ENCODE measurements at regions not wholly inside any gene's neighbourhood (a gene's known extent, or its start where the extent isn't known, plus 50 kb on each side); places are given as distances from the start of the nearest gene placed in this dataset.
A peak's percentile ranks its signal among the peaks of the same experiment; 100 is the strongest.

DNA sequence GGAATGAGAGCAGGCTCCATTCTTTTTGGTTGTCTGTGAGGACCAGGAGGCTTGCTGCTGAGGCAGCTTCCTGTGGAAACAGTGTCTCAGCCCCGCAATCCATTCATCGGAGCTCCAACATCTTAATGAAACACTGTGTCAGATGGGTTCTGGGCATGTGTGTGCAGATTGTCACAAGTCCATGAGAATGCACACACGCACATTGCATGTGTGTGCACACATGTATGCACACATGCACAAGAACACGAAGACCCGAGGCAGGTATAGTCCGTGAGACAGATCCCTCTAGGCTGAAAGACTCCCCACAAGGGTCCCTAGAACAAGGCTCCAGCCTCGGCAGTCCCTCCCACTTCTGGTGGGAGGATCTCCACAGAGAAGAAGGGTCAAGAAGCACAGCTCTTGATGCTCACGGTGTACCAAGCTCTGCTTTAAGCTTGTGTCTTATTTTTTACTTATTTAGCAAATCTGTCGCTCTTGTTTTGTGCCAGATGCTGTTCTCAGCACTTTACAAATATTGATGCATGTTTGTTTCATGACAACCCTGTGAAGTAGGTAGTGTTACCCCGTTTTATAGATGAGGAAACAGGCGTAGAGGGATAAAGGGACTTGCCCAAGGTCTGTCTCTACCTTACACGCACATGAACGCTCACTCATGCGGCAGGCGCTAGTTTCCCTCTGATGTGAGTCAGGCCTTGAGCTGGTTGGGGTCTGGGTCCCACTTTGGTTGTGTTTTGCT, 213.1 kb downstream of the SEC14L1 start:
- Histone ChIP-seq H3K4me1 (ENCODE audit: control insufficient read depth in 1 of 2, extremely low read depth in 1 of 2, insufficient read depth in 2 of 2, low read length in 2 of 2) (peaks cover 15 to 34% of the 10 kb centered on the region in 2 experiments), H3K27me3 (replicated peaks in 1 of 2; ENCODE audit: control insufficient read depth in 2 of 2, extremely low read depth in 1 of 2, insufficient read depth in 2 of 2, low read length in 1 of 2) (no peaks in the 10 kb centered on the region), H3K9me3 (no peaks in the 10 kb centered on the region), H3K4me3 (ENCODE audit: control insufficient read depth in 1 of 2, extremely low read depth in 1 of 2, low read length in 1 of 2) (no peak overlapping the region), H3K36me3 (ENCODE audit: control insufficient read depth in 2 of 2, extremely low read depth in 1 of 2, insufficient read depth in 1 of 2, low read length in 1 of 2) (no peaks in the 10 kb centered on the region), H3K27ac (ENCODE audit: low read length) (no peak overlapping the region)
- DNase-seq = peak in 2 of 35 experiments; percentile 2 to 20
- CTCF ChIA-PET = no interaction called here
- H3K4me3 Mint-ChIP-seq = no peak overlapping the region
- POLR2A ChIA-PET = no interaction called here
- peaks cover 28 to 58% (median 58%) of the 10 kb centered on the region in 3 donors for H3K4me1 Mint-ChIP-seq
- H3K36me3 Mint-ChIP-seq = no peaks in the 10 kb centered on the region
- no peaks in the 10 kb centered on the region for H3K9me3 Mint-ChIP-seq
- WGBS (ENCODE audit: insufficient coverage) = 82% methylated on average over 8 of the region's 15 CpGs
- no peak overlapping the region for H3K27ac Mint-ChIP-seq
- no peaks in the 10 kb centered on the region for H3K27me3 Mint-ChIP-seq
- ATAC-seq (replicated peaks in 1 of 4) = no peak

DNA sequence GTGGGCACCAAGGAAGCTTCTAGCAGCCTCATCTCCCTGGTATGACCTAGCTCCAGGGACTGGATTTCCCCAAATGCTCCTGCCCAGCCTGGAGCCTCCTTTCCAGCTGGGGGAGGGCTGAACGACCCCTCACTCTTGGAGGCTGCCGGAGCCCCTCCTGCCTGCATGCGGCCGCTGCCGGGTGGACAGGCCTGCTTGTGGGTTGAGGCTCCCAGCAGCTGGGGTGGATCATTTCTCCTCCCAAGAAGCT, 213.6 kb downstream of the SEC14L1 start:
- no peak overlapping the region for H3K27ac ChIP-seq (ENCODE audit: low read length)
- no peaks in the 10 kb centered on the region for H3K9me3 ChIP-seq
- H3K4me1 Mint-ChIP-seq = peaks cover 28 to 58% (median 53%) of the 10 kb centered on the region in 3 donors
- ATAC-seq (replicated peaks in 1 of 4) = no peak
- H3K4me3 ChIP-seq (ENCODE audit: control insufficient read depth in 1 of 2, extremely low read depth in 1 of 2, low read length in 1 of 2) = no peak overlapping the region
- H3K27ac Mint-ChIP-seq = no peak overlapping the region
- WGBS (ENCODE audit: insufficient coverage) = 92% methylated on average over 5 of the region's 5 CpGs
- no peaks in the 10 kb centered on the region for H3K36me3 Mint-ChIP-seq
- peaks cover 15 to 34% of the 10 kb centered on the region in 2 experiments for H3K4me1 ChIP-seq (ENCODE audit: control insufficient read depth in 1 of 2, extremely low read depth in 1 of 2, insufficient read depth in 2 of 2, low read length in 2 of 2)
- POLR2A ChIA-PET = no interaction called here
- CTCF ChIA-PET = interaction anchor here in 1 of 2 donors (0.6 kb wide), 1 partner anchor 573 kb away, joined by 3 read pairs; no protein-coding TSS in a partner anchor
- H3K27me3 Mint-ChIP-seq = no peaks in the 10 kb centered on the region
- no peaks in the 10 kb centered on the region for H3K36me3 ChIP-seq (ENCODE audit: control insufficient read depth in 2 of 2, extremely low read depth in 1 of 2, insufficient read depth in 1 of 2, low read length in 1 of 2)
- no peaks in the 10 kb centered on the region for H3K27me3 ChIP-seq (replicated peaks in 1 of 2; ENCODE audit: control insufficient read depth in 2 of 2, extremely low read depth in 1 of 2, insufficient read depth in 2 of 2, low read length in 1 of 2)
- H3K9me3 Mint-ChIP-seq = no peaks in the 10 kb centered on the region
- no peak for DNase-seq
- no peak overlapping the region for H3K4me3 Mint-ChIP-seq

DNA sequence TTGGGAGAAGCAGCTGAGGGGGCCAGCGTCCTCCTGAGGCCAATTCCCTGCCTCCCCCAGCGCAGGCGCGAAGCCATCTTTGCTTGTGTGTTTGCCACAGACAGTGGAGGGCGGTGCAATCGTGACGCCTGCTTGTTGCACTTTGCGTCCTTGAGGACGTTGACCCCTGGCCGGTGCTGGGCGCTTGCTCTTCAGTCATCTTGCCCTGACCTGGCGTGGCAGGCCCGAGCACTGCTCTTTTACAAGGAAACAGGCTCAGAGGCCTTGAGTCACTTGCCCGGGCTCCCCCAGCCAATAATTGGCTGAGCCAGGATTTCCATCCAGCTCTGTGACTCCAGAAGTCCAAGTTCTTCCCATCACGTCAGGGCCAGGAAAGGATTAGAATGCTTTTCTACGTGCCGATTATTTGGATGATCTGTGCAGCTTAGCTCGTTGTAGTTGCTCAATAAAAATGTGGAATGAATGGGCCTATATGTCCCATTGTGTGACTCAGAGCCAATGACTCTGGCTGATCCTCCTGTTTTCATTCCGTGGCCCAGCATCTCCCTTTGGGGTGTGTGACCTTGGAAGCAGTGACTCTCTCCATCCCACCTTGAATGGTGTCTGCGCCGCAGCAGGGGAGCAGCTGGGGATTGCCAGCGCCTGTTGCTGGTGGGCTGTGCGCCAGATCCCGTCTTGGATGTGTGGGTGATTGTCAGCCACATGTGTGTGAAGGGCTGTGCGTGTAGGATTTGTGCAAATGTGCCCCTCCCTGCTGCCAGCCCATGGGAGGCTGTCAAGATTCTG, 214.1 kb downstream of the SEC14L1 start:
- Mint-ChIP-seq H3K27ac (no peak overlapping the region), H3K4me3 (no peak overlapping the region), H3K27me3 (no peaks in the 10 kb centered on the region), H3K9me3 (no peaks in the 10 kb centered on the region), H3K4me1 (peaks cover 28 to 56% (median 53%) of the 10 kb centered on the region in 3 donors), H3K36me3 (no peaks in the 10 kb centered on the region)
- ATAC-seq (replicated peaks in 1 of 4) (no peak), DNase-seq (peak in 2 of 35 experiments; percentile 6 to 8)
- no peaks in the 10 kb centered on the region for H3K9me3 ChIP-seq
- no peaks in the 10 kb centered on the region for H3K36me3 ChIP-seq (ENCODE audit: control insufficient read depth in 2 of 2, extremely low read depth in 1 of 2, insufficient read depth in 1 of 2, low read length in 1 of 2)
- peaks cover 15 to 34% of the 10 kb centered on the region in 2 experiments for H3K4me1 ChIP-seq (ENCODE audit: control insufficient read depth in 1 of 2, extremely low read depth in 1 of 2, insufficient read depth in 2 of 2, low read length in 2 of 2)
- H3K27ac ChIP-seq (ENCODE audit: low read length) = no peak overlapping the region
- POLR2A ChIA-PET = no interaction called here
- CTCF ChIA-PET = interaction anchor here in 1 of 2 donors (0.6 kb wide), 1 partner anchor 573 kb away, joined by 3 read pairs; no protein-coding TSS in a partner anchor
- no peaks in the 10 kb centered on the region for H3K27me3 ChIP-seq (replicated peaks in 1 of 2; ENCODE audit: control insufficient read depth in 2 of 2, extremely low read depth in 1 of 2, insufficient read depth in 2 of 2, low read length in 1 of 2)
- H3K4me3 ChIP-seq (ENCODE audit: control insufficient read depth in 1 of 2, extremely low read depth in 1 of 2, low read length in 1 of 2) = no peak overlapping the region
- WGBS (ENCODE audit: insufficient coverage) = 91% methylated on average over 17 of the region's 25 CpGs

DNA sequence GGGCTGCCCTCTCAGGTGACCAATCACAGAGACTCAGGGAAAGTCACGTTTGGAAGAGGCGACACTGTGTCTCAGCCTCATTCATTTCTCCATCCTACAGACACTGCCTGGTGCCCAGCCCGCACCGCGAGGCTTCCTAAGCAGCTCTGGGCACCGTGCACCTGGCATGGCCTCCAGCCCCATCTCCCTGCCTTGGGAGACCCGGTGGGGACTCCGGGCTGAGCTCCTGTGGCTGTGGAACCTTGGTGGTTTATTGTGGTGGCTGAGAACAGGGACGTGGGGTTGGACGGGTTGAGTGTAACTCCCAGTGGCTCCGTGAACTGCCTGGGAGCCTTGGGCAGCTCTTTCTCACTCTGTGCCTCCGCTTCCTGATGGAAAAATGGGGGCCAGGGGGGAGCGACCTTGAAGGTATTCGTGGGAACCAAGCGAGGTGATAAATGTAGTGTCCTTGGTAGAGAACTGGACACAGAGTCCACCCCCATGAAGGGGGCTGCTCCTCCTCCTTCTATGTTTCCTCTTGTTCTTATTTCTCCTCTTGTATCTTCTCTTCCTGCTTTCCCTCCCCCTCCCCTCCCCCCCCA, 215.4 kb downstream of the SEC14L1 start:
- no peaks in the 10 kb centered on the region for H3K27me3 Mint-ChIP-seq
- CTCF ChIA-PET = no interaction called here

DNA sequence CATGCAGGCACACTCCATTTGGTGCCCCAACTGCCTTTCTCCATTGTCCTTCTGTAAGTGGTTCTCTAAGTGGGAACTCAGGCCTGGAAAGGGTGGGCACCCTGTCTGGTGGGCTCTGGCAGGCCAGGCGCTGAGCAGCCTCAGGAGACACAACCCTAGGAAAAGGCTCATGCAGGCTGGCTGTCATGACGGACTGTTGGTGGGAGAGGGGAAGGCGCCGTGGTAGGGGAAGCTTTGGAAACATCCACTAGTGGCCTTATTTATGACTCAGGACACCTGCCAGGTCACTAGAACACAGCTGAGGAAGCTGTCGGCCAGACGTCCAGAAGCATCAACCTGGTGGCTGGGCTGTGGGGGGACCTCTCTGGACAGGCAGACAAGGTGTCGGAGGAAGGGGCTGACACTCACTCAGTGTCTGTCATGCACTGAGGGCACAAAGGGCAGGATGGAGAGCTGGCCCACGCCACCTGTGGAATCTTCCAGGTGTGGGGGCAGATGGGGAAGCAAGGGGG, 216.0 kb downstream of the SEC14L1 start:
- Histone ChIP-seq H3K4me1 (ENCODE audit: control insufficient read depth in 1 of 2, extremely low read depth in 1 of 2, insufficient read depth in 2 of 2, low read length in 2 of 2) (peaks cover 4 to 16% of the 10 kb centered on the region in 2 experiments), H3K27me3 (replicated peaks in 1 of 2; ENCODE audit: control insufficient read depth in 2 of 2, extremely low read depth in 1 of 2, insufficient read depth in 2 of 2, low read length in 1 of 2) (no peaks in the 10 kb centered on the region), H3K27ac (ENCODE audit: low read length) (no peak overlapping the region), H3K9me3 (no peaks in the 10 kb centered on the region), H3K4me3 (ENCODE audit: control insufficient read depth in 1 of 2, extremely low read depth in 1 of 2, low read length in 1 of 2) (no peak overlapping the region), H3K36me3 (ENCODE audit: control insufficient read depth in 2 of 2, extremely low read depth in 1 of 2, insufficient read depth in 1 of 2, low read length in 1 of 2) (no peaks in the 10 kb centered on the region)
- no peaks in the 10 kb centered on the region for H3K36me3 Mint-ChIP-seq
- DNase-seq = peak in 2 of 35 experiments; percentile 12 to 13
- H3K27ac Mint-ChIP-seq = peak overlapping the region in 1 of 2 donors; percentile 69
- peak in 1 of 4 experiments; percentile 53 for ATAC-seq (replicated peaks in 1 of 4)
- ChIA-PET CTCF (no interaction called here), POLR2A (no interaction called here)
- peaks cover 18 to 41% (median 38%) of the 10 kb centered on the region in 3 donors for H3K4me1 Mint-ChIP-seq
- H3K9me3 Mint-ChIP-seq = no peaks in the 10 kb centered on the region
- WGBS (ENCODE audit: insufficient coverage) = 91% methylated on average over 5 of the region's 8 CpGs
- peak overlapping the region in 1 of 3 donors; percentile 3 for H3K4me3 Mint-ChIP-seq
- no peaks in the 10 kb centered on the region for H3K27me3 Mint-ChIP-seq

More for the DNA sequence above, 215.4 kb downstream of the SEC14L1 start:
- Mint-ChIP-seq H3K9me3 (no peaks in the 10 kb centered on the region), H3K4me1 (peaks cover 23 to 47% (median 44%) of the 10 kb centered on the region in 3 donors), H3K4me3 (peak overlapping the region in 1 of 3 donors; percentile 3), H3K27ac (no peak overlapping the region), H3K36me3 (no peaks in the 10 kb centered on the region)
- no peak overlapping the region for H3K4me3 ChIP-seq (ENCODE audit: control insufficient read depth in 1 of 2, extremely low read depth in 1 of 2, low read length in 1 of 2)
- no peak overlapping the region for H3K27ac ChIP-seq (ENCODE audit: low read length)
- WGBS (ENCODE audit: insufficient coverage) = 70% methylated on average over 8 of the region's 15 CpGs
- H3K27me3 ChIP-seq (replicated peaks in 1 of 2; ENCODE audit: control insufficient read depth in 2 of 2, extremely low read depth in 1 of 2, insufficient read depth in 2 of 2, low read length in 1 of 2) = no peaks in the 10 kb centered on the region
- ATAC-seq (replicated peaks in 1 of 4) (peak in 1 of 4 experiments; percentile 60), DNase-seq (peak in 2 of 35 experiments; percentile 9 to 17)
- H3K4me1 ChIP-seq (ENCODE audit: control insufficient read depth in 1 of 2, extremely low read depth in 1 of 2, insufficient read depth in 2 of 2, low read length in 2 of 2) = peaks cover 9 to 21% of the 10 kb centered on the region in 2 experiments
- POLR2A ChIA-PET = no interaction called here
- no peaks in the 10 kb centered on the region for H3K9me3 ChIP-seq
- H3K36me3 ChIP-seq (ENCODE audit: control insufficient read depth in 2 of 2, extremely low read depth in 1 of 2, insufficient read depth in 1 of 2, low read length in 1 of 2) = no peaks in the 10 kb centered on the region

DNA sequence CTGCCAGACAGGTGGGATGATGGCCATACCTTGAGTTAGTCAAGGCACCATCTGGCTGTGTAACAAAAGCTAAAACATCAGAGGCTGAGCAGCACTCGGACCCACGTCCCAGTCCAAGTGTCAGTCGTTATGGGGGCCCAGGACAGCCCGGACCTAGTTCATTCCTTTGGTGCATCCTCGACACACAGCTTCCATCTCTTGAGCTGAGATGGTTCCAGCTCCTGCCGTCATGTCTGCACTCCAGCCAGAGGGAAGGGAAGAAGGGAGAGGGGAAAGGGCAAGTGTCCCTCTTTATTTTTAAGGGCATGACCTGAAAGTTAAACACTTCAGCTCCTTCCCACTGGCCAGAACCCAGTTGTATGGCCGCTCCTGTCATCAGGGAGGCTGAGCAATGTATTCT, 218.0 kb downstream of the SEC14L1 start:
- H3K4me3 Mint-ChIP-seq = no peak overlapping the region
- ChIA-PET POLR2A (no interaction called here), CTCF (no interaction called here)
- H3K36me3 Mint-ChIP-seq = no peaks in the 10 kb centered on the region
- ATAC-seq (replicated peaks in 1 of 4) = no peak
- Histone ChIP-seq H3K36me3 (ENCODE audit: control insufficient read depth in 2 of 2, extremely low read depth in 1 of 2, insufficient read depth in 1 of 2, low read length in 1 of 2) (no peaks in the 10 kb centered on the region), H3K27me3 (replicated peaks in 1 of 2; ENCODE audit: control insufficient read depth in 2 of 2, extremely low read depth in 1 of 2, insufficient read depth in 2 of 2, low read length in 1 of 2) (no peaks in the 10 kb centered on the region), H3K4me3 (ENCODE audit: control insufficient read depth in 1 of 2, extremely low read depth in 1 of 2, low read length in 1 of 2) (no peak overlapping the region), H3K4me1 (ENCODE audit: control insufficient read depth in 1 of 2, extremely low read depth in 1 of 2, insufficient read depth in 2 of 2, low read length in 2 of 2) (peaks cover 12 to 32% of the 10 kb centered on the region in 2 experiments), H3K27ac (ENCODE audit: low read length) (no peak overlapping the region), H3K9me3 (no peaks in the 10 kb centered on the region)
- no CpG with 5 or more reads among the region's 7 CpGs for WGBS (ENCODE audit: insufficient coverage)
- H3K27ac Mint-ChIP-seq = peak overlapping the region in 1 of 2 donors; percentile 58
- H3K27me3 Mint-ChIP-seq = no peaks in the 10 kb centered on the region
- peaks cover 23 to 39% (median 37%) of the 10 kb centered on the region in 3 donors for H3K4me1 Mint-ChIP-seq
- peak in 1 of 35 experiments; percentile 9 for DNase-seq
- no peaks in the 10 kb centered on the region for H3K9me3 Mint-ChIP-seq
